ENCODE measurements at regions not wholly inside any gene's neighbourhood (a gene's known extent, or its start where the extent isn't known, plus 50 kb on each side); places are given as distances from the start of the nearest gene placed in this dataset.

DNA sequence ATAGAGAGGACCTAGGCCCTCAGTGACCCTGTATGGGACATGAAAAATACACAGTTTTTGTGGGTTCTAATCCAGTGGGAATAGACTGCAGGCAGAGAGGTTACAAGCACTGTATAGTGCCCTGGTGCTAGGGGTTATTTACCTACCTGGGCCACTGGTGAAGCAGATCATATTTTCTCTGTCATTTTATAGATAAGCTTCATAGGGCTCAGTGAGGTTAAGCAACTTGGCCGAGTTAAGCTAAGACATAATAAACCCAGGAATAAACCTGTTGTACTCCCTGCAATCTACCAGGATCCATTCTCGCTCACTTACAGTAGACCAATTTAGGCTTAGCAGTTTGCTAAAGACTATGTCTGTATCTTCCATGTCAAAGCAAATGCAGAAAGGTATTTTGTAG lies 340.6 kb upstream of the KHDRBS2 start:
- Histone ChIP-seq H3K36me3 (ENCODE audit: insufficient read depth, low read length) (no peaks in the 10 kb centered on the region), H3K27me3 (ENCODE audit: insufficient read depth, low read length) (no peaks in the 10 kb centered on the region), H3K9ac (ENCODE audit: low read length) (no peak overlapping the region), H3K9me3 (ENCODE audit: insufficient read depth, low read depth, low read length) (peaks cover 5% of the 10 kb centered on the region), H3K27ac (ENCODE audit: low read depth, low read length) (no peak overlapping the region), H3K4me2 (ENCODE audit: low read length) (no peak overlapping the region), H4K20me1 (ENCODE audit: insufficient read depth, low read length) (no peaks in the 10 kb centered on the region), H3K79me2 (ENCODE audit: insufficient read depth, low read length) (no peaks in the 10 kb centered on the region), H3K4me3 (ENCODE audit: insufficient read depth, low read depth, low read length) (no peak overlapping the region), H3K4me1 (ENCODE audit: insufficient read depth, low read length) (no peaks in the 10 kb centered on the region), H2AFZ (ENCODE audit: low read depth, low read length) (no peak overlapping the region)
- H3K27ac Mint-ChIP-seq (ENCODE audit: unreplicated experiment): no peak overlapping the region
- TF ChIP-seq CTCF (IDR thresholded peaks at IDR 0.05; ENCODE audit: insufficient read depth, low read depth, low read length) (no peak), EZH2 (IDR thresholded peaks at IDR 0.05; ENCODE audit: insufficient read depth, low read length) (no peak)
- peaks cover 5% of the 10 kb centered on the region for H3K4me1 Mint-ChIP-seq (ENCODE audit: low read depth, unreplicated experiment)
- H3K9me3 Mint-ChIP-seq (ENCODE audit: unreplicated experiment): peaks cover 2% of the 10 kb centered on the region
- no peak for FAIRE-seq
- no peak overlapping the region for H3K4me3 Mint-ChIP-seq (ENCODE audit: unreplicated experiment)
- no peaks in the 10 kb centered on the region for H3K36me3 Mint-ChIP-seq (ENCODE audit: low read depth, unreplicated experiment)
- no peaks in the 10 kb centered on the region for H3K27me3 Mint-ChIP-seq (ENCODE audit: low read depth, unreplicated experiment)
- DNase-seq (ENCODE audit: low read depth): no peak

DNA sequence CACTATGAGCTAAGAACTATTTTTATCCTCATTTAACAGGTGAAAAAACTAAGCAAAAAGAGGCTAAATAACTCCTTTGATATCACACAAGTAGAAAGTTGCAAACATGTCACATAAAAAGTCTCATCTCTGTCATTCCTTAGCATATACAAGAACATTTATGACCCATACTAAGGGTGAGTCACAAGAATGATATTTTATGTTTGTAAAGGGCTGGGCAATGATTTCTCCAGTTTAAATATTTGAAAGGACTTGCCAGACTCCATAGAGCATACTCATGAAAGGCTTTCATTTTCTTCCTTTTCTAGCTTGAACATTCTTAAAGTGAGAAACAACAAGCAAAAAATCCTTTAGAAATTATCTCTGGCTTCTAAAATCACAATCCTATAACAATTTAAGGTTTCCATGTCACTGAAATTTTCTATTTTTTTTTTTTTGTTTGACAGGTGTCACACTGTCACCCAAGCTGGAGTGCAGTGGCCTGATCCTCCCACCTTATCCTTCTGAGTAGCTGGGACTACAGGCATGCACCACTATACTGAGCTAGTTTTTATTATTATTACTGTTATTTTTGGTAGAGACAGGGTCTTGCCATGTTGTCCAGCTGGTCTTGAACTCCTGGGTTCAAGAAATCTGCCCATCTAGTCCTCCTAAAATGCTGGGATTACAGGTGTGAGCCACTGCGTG lies 338.0 kb upstream of the KHDRBS2 start:
- FAIRE-seq (no peak), DNase-seq (ENCODE audit: low read depth) (no peak)
- no peaks in the 10 kb centered on the region for H3K4me1 ChIP-seq (ENCODE audit: insufficient read depth, low read length)
- no peak overlapping the region for H2AFZ ChIP-seq (ENCODE audit: low read depth, low read length)
- H3K4me3 ChIP-seq (ENCODE audit: insufficient read depth, low read depth, low read length): no peak overlapping the region
- H3K9me3 Mint-ChIP-seq (ENCODE audit: unreplicated experiment): peaks cover 2% of the 10 kb centered on the region
- H3K27ac Mint-ChIP-seq (ENCODE audit: unreplicated experiment): no peak overlapping the region
- H3K9ac ChIP-seq (ENCODE audit: low read length): no peak overlapping the region
- TF ChIP-seq CTCF (IDR thresholded peaks at IDR 0.05; ENCODE audit: insufficient read depth, low read depth, low read length) (no peak), EZH2 (IDR thresholded peaks at IDR 0.05; ENCODE audit: insufficient read depth, low read length) (no peak)
- H3K4me2 ChIP-seq (ENCODE audit: low read length): no peak overlapping the region
- H4K20me1 ChIP-seq (ENCODE audit: insufficient read depth, low read length): no peaks in the 10 kb centered on the region
- H3K27me3 Mint-ChIP-seq (ENCODE audit: low read depth, unreplicated experiment): no peaks in the 10 kb centered on the region
- H3K9me3 ChIP-seq (ENCODE audit: insufficient read depth, low read depth, low read length): peaks cover 5% of the 10 kb centered on the region
- no peaks in the 10 kb centered on the region for H3K36me3 Mint-ChIP-seq (ENCODE audit: low read depth, unreplicated experiment)
- no peak overlapping the region for H3K4me3 Mint-ChIP-seq (ENCODE audit: unreplicated experiment)
- H3K27ac ChIP-seq (ENCODE audit: low read depth, low read length): no peak overlapping the region
- H3K79me2 ChIP-seq (ENCODE audit: insufficient read depth, low read length): no peaks in the 10 kb centered on the region
- H3K36me3 ChIP-seq (ENCODE audit: insufficient read depth, low read length): no peaks in the 10 kb centered on the region
- H3K27me3 ChIP-seq (ENCODE audit: insufficient read depth, low read length): no peaks in the 10 kb centered on the region
- H3K4me1 Mint-ChIP-seq (ENCODE audit: low read depth, unreplicated experiment): peaks cover 5% of the 10 kb centered on the region

DNA sequence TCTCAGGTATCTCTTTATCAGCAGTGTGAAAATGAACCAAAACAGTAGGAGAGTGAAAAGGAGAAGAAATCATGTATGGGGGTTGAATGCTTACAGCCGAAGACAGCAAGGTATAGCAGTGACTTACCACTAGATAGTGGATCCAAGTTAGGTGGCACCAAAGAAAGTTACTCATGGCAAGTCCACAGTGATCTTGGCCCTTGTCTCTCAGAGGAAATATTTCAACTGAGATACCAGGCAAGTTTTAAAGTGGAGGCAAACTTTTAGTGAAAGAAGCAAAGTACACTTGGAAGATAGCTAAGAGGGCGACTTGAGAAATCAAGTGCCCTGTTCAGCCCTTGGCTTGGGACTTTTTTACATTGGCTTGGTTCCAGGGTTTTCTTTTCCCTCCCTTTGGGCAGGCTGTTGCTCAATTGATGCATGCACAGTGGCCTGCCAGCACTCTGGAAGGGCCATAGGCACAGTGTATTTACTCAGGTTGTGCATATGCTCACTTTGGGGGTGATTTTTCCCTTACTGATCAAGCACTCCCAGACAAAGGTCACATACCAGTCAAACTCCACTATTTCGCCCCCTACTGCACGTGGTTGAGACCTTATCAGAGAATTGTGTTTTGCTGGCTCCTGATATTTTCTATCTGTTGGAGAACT lies 329.5 kb upstream of the KHDRBS2 start:
- DNase-seq (ENCODE audit: low read depth) (no peak), FAIRE-seq (no peak)
- Histone ChIP-seq H3K4me3 (ENCODE audit: insufficient read depth, low read depth, low read length) (no peak overlapping the region), H3K27me3 (ENCODE audit: insufficient read depth, low read length) (no peaks in the 10 kb centered on the region), H2AFZ (ENCODE audit: low read depth, low read length) (no peak overlapping the region), H3K36me3 (ENCODE audit: insufficient read depth, low read length) (no peaks in the 10 kb centered on the region), H4K20me1 (ENCODE audit: insufficient read depth, low read length) (no peaks in the 10 kb centered on the region), H3K27ac (ENCODE audit: low read depth, low read length) (no peak overlapping the region), H3K79me2 (ENCODE audit: insufficient read depth, low read length) (no peaks in the 10 kb centered on the region), H3K9me3 (ENCODE audit: insufficient read depth, low read depth, low read length) (peaks cover 5% of the 10 kb centered on the region), H3K4me1 (ENCODE audit: insufficient read depth, low read length) (no peaks in the 10 kb centered on the region), H3K9ac (ENCODE audit: low read length) (no peak overlapping the region), H3K4me2 (ENCODE audit: low read length) (no peak overlapping the region)
- Mint-ChIP-seq H3K36me3 (ENCODE audit: low read depth, unreplicated experiment) (no peaks in the 10 kb centered on the region), H3K4me3 (ENCODE audit: unreplicated experiment) (no peak overlapping the region), H3K27me3 (ENCODE audit: low read depth, unreplicated experiment) (peaks cover 2% of the 10 kb centered on the region), H3K4me1 (ENCODE audit: low read depth, unreplicated experiment) (no peaks in the 10 kb centered on the region), H3K9me3 (ENCODE audit: unreplicated experiment) (no peaks in the 10 kb centered on the region), H3K27ac (ENCODE audit: unreplicated experiment) (no peak overlapping the region)
- no peak for TF ChIP-seq CTCF (IDR thresholded peaks at IDR 0.05; ENCODE audit: insufficient read depth, low read depth, low read length)
- TF ChIP-seq EZH2 (IDR thresholded peaks at IDR 0.05; ENCODE audit: insufficient read depth, low read length): no peak

Data from astrocyte (in vitro differentiated cells and primary cell).